Keratinocyte (primary cell): ENCODE measurements at regions not wholly inside any gene's neighbourhood (a gene's known extent, or its start where the extent isn't known, plus 50 kb on each side); places are given as distances from the start of the nearest gene placed in this dataset.

Experiments used
- DNase-seq: peaks from one replicate; pipeline ENCODE4 v3.0.0-alpha.2; 2011; ENCODE audit warnings: low read depth, missing footprints, low spot score
- FAIRE-seq: peaks from 2 replicates; lab custom pipeline; 2011; peaks lifted over from hg19 to GRCh38; lab: Jason Lieb, UNC
- H2AFZ ChIP-seq: 2 replicates; pipeline ENCODE4 v1.6.0; 2012; ENCODE audit warnings: low read length, control low read depth, inconsistent platforms; ENCODE audit not compliant: control insufficient read depth
- H3K27ac ChIP-seq: 2 replicates; pipeline ENCODE4 v1.5.1; 2011; ENCODE audit warnings: low read length; ENCODE audit not compliant: control insufficient read depth, insufficient read depth
- H3K27me3 ChIP-seq: 3 replicates; pipeline ENCODE4 v1.6.0; 2011; ENCODE audit warnings: low read length; ENCODE audit not compliant: control insufficient read depth, insufficient read depth; ENCODE audit errors: extremely low read depth
- H3K36me3 ChIP-seq, 2 experiments: 2 replicates in 1 of 2; 3 replicates in 1 of 2; pipeline ENCODE4 v1.5.1; 2011; ENCODE audit warnings: low read length in 2 of 2, mild to moderate bottlenecking in 1 of 2; ENCODE audit not compliant: control insufficient read depth in 2 of 2, insufficient read depth in 2 of 2; ENCODE audit errors: extremely low read depth in 1 of 2
- H3K4me1 ChIP-seq: 3 replicates; pipeline ENCODE4 v1.5.1; 2011; ENCODE audit warnings: low read length; ENCODE audit not compliant: control insufficient read depth, insufficient read depth; ENCODE audit errors: extremely low read depth
- H3K4me2 ChIP-seq: 3 replicates; pipeline ENCODE4 v1.6.0; 2011; ENCODE audit warnings: low read depth, low read length; ENCODE audit not compliant: control insufficient read depth, insufficient read depth; ENCODE audit errors: extremely low read depth
- H3K4me3 ChIP-seq, 3 experiments: fragments of 200-600 bp in 1 of 3; sonication (generic) in 1 of 3; 2 replicates in 2 of 3; 3 replicates in 1 of 3; pipeline ENCODE4 v1.5.1; 2011 to 2016; ENCODE audit warnings: low read length in 3 of 3, mild to moderate bottlenecking in 3 of 3, control low read depth in 2 of 3, inconsistent platforms in 1 of 3, low read depth in 1 of 3, mixed read lengths in 1 of 3, mixed run types in 1 of 3, moderate library complexity in 1 of 3; ENCODE audit not compliant: control insufficient read depth in 2 of 3, insufficient read depth in 2 of 3; ENCODE audit errors: extremely low read depth in 1 of 3
- H3K79me2 ChIP-seq: 2 replicates; pipeline ENCODE4 v1.6.0; 2012; ENCODE audit warnings: low read length; ENCODE audit not compliant: control insufficient read depth, insufficient read depth
- H3K9ac ChIP-seq: 3 replicates; pipeline ENCODE4 v1.6.0; 2011; ENCODE audit warnings: low read length; ENCODE audit not compliant: control insufficient read depth, insufficient read depth; ENCODE audit errors: extremely low read depth
- H3K9me1 ChIP-seq: 3 replicates; pipeline ENCODE4 v1.6.0; 2011; ENCODE audit warnings: low read length; ENCODE audit not compliant: control insufficient read depth, insufficient read depth; ENCODE audit errors: extremely low read depth
- H3K9me3 ChIP-seq: 2 replicates; pipeline ENCODE4 v1.5.1; 2012; ENCODE audit warnings: low read depth, low read length; ENCODE audit not compliant: control insufficient read depth
- H4K20me1 ChIP-seq: 3 replicates; pipeline ENCODE4 v1.6.0; 2011; ENCODE audit warnings: low read length; ENCODE audit not compliant: control insufficient read depth, insufficient read depth; ENCODE audit errors: extremely low read depth
- EZH2 ChIP-seq: IDR thresholded peaks from one replicate; pipeline ENCODE4 v1.6.1; 2012; ENCODE audit warnings: inconsistent platforms, mild to moderate bottlenecking, low read length, moderate library complexity
- dilution Hi-C: fragments of 300-500 bp; cut with MboI; formaldehyde crosslinking; loops from one replicate; pipeline ENCODE4 v1.7.0; 2020; ENCODE audit warnings: low sequenced_read_pairs; ENCODE audit not compliant: extremely low pct_ligation_motif_present
- TF ChIP-seq, protein P1 (sequence below), 3 experiments: IDR thresholded peaks in 1 of 3; conservative IDR thresholded peaks in 1 of 3; optimal IDR thresholded peaks in 1 of 3; 2 replicates in 2 of 3; 3 replicates in 1 of 3; pipeline versions ENCODE3 to v1.5.1; 2011; ENCODE audit warnings: low read length in 3 of 3, mild to moderate bottlenecking in 3 of 3, moderate library complexity in 2 of 3, control low read depth in 1 of 3, inconsistent platforms in 1 of 3; ENCODE audit not compliant: insufficient read depth in 2 of 3; ENCODE audit errors: extremely low read depth in 1 of 3

GRCh38 chr2:8103085-8103708 lies 578.7 kb upstream of the ID2 start:
- FAIRE-seq = no peak
- Histone ChIP-seq H3K4me2 (no peak overlapping the region), H3K4me3 (no peak overlapping the region)

GRCh38 chr2:8107150-8107549 lies 574.7 kb upstream of the ID2 start:
- Histone ChIP-seq H3K27ac (no peak overlapping the region), H3K9ac (no peak overlapping the region), H3K36me3 (no peaks in the 10 kb centered on the region), H2AFZ (no peak overlapping the region), H3K4me3 (no peak overlapping the region), H4K20me1 (no peaks in the 10 kb centered on the region), H3K27me3 (no peaks in the 10 kb centered on the region), H3K79me2 (no peaks in the 10 kb centered on the region), H3K4me2 (no peak overlapping the region), H3K4me1 (no peaks in the 10 kb centered on the region), H3K9me1 (no peaks in the 10 kb centered on the region), H3K9me3 (no peaks in the 10 kb centered on the region)
- FAIRE-seq (no peak), DNase-seq (no peak)
- dilution Hi-C loops = no loop called here
- TF ChIP-seq, protein P1, sequence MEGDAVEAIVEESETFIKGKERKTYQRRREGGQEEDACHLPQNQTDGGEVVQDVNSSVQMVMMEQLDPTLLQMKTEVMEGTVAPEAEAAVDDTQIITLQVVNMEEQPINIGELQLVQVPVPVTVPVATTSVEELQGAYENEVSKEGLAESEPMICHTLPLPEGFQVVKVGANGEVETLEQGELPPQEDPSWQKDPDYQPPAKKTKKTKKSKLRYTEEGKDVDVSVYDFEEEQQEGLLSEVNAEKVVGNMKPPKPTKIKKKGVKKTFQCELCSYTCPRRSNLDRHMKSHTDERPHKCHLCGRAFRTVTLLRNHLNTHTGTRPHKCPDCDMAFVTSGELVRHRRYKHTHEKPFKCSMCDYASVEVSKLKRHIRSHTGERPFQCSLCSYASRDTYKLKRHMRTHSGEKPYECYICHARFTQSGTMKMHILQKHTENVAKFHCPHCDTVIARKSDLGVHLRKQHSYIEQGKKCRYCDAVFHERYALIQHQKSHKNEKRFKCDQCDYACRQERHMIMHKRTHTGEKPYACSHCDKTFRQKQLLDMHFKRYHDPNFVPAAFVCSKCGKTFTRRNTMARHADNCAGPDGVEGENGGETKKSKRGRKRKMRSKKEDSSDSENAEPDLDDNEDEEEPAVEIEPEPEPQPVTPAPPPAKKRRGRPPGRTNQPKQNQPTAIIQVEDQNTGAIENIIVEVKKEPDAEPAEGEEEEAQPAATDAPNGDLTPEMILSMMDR (optimal IDR thresholded peaks at IDR 0.05 in 1 of 3, IDR thresholded peaks at IDR 0.05 in 1 of 3, conservative IDR thresholded peaks at IDR 0.05 in 1 of 3; ENCODE audit: extremely low read depth in 1 of 3, insufficient read depth in 2 of 3, low read length in 3 of 3) = no peak
- no peak for TF ChIP-seq EZH2

More at GRCh38 chr2:8103085-8103708, 578.7 kb upstream of the ID2 start:
- Histone ChIP-seq H3K79me2 (no peaks in the 10 kb centered on the region), H2AFZ (no peak overlapping the region), H3K36me3 (no peaks in the 10 kb centered on the region), H3K9me1 (no peaks in the 10 kb centered on the region), H3K9ac (no peak overlapping the region), H3K27me3 (no peaks in the 10 kb centered on the region), H3K4me1 (no peaks in the 10 kb centered on the region), H3K9me3 (no peaks in the 10 kb centered on the region), H3K27ac (no peak overlapping the region), H4K20me1 (no peaks in the 10 kb centered on the region)
- TF ChIP-seq, protein P1 (optimal IDR thresholded peaks at IDR 0.05 in 1 of 3, IDR thresholded peaks at IDR 0.05 in 1 of 3, conservative IDR thresholded peaks at IDR 0.05 in 1 of 3; ENCODE audit: extremely low read depth in 1 of 3, insufficient read depth in 2 of 3, low read length in 3 of 3) = no peak
- no peak for TF ChIP-seq EZH2
- DNase-seq = no peak
- dilution Hi-C loops = no loop called here
